ENCODE measurements at regions not wholly inside any gene's neighbourhood (a gene's known extent, or its start where the extent isn't known, plus 50 kb on each side); places are given as distances from the start of the nearest gene placed in this dataset.

DNA sequence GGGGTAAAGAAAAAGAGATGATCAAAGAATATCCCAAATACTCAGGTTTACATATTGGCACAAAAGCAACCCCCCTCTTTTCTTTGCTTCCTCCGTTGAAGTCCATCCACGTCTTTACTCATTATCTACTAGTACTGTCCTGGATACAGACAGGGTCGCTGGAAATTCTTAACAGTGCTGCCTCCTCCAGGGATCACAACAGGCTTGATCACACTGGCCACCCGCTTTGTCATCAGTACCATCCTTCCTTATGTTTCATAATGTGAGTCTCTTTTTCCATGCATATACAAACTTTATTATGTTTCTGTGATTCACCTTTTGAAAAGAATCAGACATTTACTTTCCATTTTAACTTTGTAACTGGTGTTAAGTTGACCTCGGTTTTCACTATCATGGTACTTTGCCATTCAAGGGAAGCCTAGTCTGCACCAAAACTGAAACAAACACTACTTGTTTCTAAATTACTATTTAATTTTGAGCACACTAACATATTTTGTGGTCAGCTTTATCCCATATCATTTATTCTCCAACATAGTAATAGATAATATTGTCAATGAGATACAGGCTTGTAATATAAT, 387.5 kb upstream of the PPP1R2C start:
- TF ChIP-seq OSR1 (CRISPR knock-in tag; IDR thresholded peaks at IDR 0.05), result no peak
- TF ChIP-seq ZNF8 (CRISPR knock-in tag; IDR thresholded peaks at IDR 0.05), result no peak
- TF ChIP-seq ZNF70 (CRISPR knock-in tag; IDR thresholded peaks at IDR 0.05), result no peak
- TF ChIP-seq ZC3H10 (CRISPR knock-in tag; IDR thresholded peaks at IDR 0.05), result no peak
- TF ChIP-seq, protein P1, sequence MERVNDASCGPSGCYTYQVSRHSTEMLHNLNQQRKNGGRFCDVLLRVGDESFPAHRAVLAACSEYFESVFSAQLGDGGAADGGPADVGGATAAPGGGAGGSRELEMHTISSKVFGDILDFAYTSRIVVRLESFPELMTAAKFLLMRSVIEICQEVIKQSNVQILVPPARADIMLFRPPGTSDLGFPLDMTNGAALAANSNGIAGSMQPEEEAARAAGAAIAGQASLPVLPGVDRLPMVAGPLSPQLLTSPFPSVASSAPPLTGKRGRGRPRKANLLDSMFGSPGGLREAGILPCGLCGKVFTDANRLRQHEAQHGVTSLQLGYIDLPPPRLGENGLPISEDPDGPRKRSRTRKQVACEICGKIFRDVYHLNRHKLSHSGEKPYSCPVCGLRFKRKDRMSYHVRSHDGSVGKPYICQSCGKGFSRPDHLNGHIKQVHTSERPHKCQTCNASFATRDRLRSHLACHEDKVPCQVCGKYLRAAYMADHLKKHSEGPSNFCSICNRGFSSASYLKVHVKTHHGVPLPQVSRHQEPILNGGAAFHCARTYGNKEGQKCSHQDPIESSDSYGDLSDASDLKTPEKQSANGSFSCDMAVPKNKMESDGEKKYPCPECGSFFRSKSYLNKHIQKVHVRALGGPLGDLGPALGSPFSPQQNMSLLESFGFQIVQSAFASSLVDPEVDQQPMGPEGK (CRISPR knock-in tag; IDR thresholded peaks at IDR 0.05; ENCODE audit: borderline replicate concordance), result no peak
- no peak for TF ChIP-seq ZNF565 (CRISPR knock-in tag; conservative IDR thresholded peaks at IDR 0.05; ENCODE audit: low read depth)
- TF ChIP-seq BACH2 (CRISPR knock-in tag; IDR thresholded peaks at IDR 0.05; ENCODE audit: borderline replicate concordance), result no peak
- TF ChIP-seq RARB (CRISPR knock-in tag; IDR thresholded peaks at IDR 0.05), result no peak
- no peak for TF ChIP-seq ARNTL (CRISPR knock-in tag; IDR thresholded peaks at IDR 0.05; ENCODE audit: borderline replicate concordance, low read depth)
- TF ChIP-seq ZFP30 (CRISPR knock-in tag; IDR thresholded peaks at IDR 0.05), result no peak
- no peak for TF ChIP-seq TCF4 (CRISPR knock-in tag; IDR thresholded peaks at IDR 0.05; ENCODE audit: borderline replicate concordance)
- TF ChIP-seq, protein P2, sequence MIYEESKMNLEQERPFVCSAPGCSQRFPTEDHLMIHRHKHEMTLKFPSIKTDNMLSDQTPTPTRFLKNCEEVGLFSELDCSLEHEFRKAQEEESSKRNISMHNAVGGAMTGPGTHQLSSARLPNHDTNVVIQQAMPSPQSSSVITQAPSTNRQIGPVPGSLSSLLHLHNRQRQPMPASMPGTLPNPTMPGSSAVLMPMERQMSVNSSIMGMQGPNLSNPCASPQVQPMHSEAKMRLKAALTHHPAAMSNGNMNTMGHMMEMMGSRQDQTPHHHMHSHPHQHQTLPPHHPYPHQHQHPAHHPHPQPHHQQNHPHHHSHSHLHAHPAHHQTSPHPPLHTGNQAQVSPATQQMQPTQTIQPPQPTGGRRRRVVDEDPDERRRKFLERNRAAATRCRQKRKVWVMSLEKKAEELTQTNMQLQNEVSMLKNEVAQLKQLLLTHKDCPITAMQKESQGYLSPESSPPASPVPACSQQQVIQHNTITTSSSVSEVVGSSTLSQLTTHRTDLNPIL (CRISPR knock-in tag; IDR thresholded peaks at IDR 0.05; ENCODE audit: low read depth), result no peak
